CD4-positive, alpha-beta T cell (primary cell): ENCODE measurements at regions not wholly inside any gene's neighbourhood (a gene's known extent, or its start where the extent isn't known, plus 50 kb on each side); places are given as distances from the start of the nearest gene placed in this dataset.

ENCODE experiments used
- ATAC-seq: fragments of 200-7000 bp; cut with Tn5 transposase; one replicate; pipeline ENCODE4 v1.10.0; 2022; ENCODE audit warnings: mild to moderate bottlenecking; ENCODE audit not compliant: poor library complexity
- CTCF ChIA-PET: fragments of 350-600 bp; sonication (Branson Sonifier 250); formaldehyde crosslinking; loops from one replicate; lab custom pipeline; 2021; ENCODE audit warnings: antibody characterized with exemption, inconsistent platforms; lab: Charles Lee
- POLR2A ChIA-PET: fragments of 350-600 bp; sonication (Branson Sonifier 250); formaldehyde crosslinking; loops from one replicate; lab custom pipeline; 2021; ENCODE audit warnings: antibody characterized with exemption, inconsistent platforms; lab: Charles Lee
- DNase-seq, 14 experiments: peaks; one replicate each; pipeline ENCODE4 v3.0.0-alpha.2; 2013 to 2020; ENCODE audit warnings: mixed read lengths in 2 of 14
- H3K27ac ChIP-seq, 2 donors: one replicate each; pipeline versions ENCODE4 v1.5.1 to v1.7.0; 2013; ENCODE audit warnings: low read length in 2 of 2, low read depth in 1 of 2, mild to moderate bottlenecking in 1 of 2
- H3K27me3 ChIP-seq, 2 experiments: 1 replicate in 1 of 2; 2 replicates in 1 of 2; pipeline versions ENCODE4 v1.6.1 to v1.7.0; 2013; ENCODE audit warnings: low read length in 2 of 2, control low read depth in 1 of 2, mild to moderate bottlenecking in 1 of 2, moderate library complexity in 1 of 2; ENCODE audit not compliant: insufficient read depth in 2 of 2, control insufficient read depth in 1 of 2
- H3K36me3 ChIP-seq: one replicate; pipeline ENCODE4 v1.6.1; 2013; ENCODE audit warnings: low read length, control low read depth; ENCODE audit not compliant: insufficient read depth
- H3K4me1 ChIP-seq: one replicate; pipeline ENCODE4 v1.6.1; 2013; ENCODE audit warnings: low read length, control low read depth; ENCODE audit not compliant: insufficient read depth
- H3K4me3 ChIP-seq: one replicate; pipeline ENCODE4 v1.5.1; 2013; ENCODE audit warnings: mild to moderate bottlenecking, low read length, moderate library complexity
- H3K9me3 ChIP-seq, 2 experiments: 1 replicate in 1 of 2; 2 replicates in 1 of 2; pipeline versions ENCODE4 v1.6.1 to v1.7.0; 2013; ENCODE audit warnings: low read length in 2 of 2, mild to moderate bottlenecking in 2 of 2, control low read depth in 1 of 2, moderate library complexity in 1 of 2; ENCODE audit not compliant: control insufficient read depth in 1 of 2, insufficient read depth in 1 of 2
- H3K27ac Mint-ChIP-seq: one replicate; pipeline ENCODE4 v1.8.0; 2020; ENCODE audit warnings: mixed read lengths
- H3K27me3 Mint-ChIP-seq: one replicate; pipeline ENCODE4 v1.8.0; 2021; ENCODE audit warnings: mixed read lengths
- H3K36me3 Mint-ChIP-seq: one replicate; pipeline ENCODE4 v1.8.0; 2021; ENCODE audit warnings: low read depth, mixed read lengths
- H3K4me1 Mint-ChIP-seq: one replicate; pipeline ENCODE4 v1.8.0; 2021; ENCODE audit warnings: low read depth, mixed read lengths
- H3K4me3 Mint-ChIP-seq: one replicate; pipeline ENCODE4 v1.8.0; 2020; ENCODE audit warnings: mild to moderate bottlenecking, mixed read lengths
- H3K9me3 Mint-ChIP-seq: one replicate; pipeline ENCODE4 v1.8.0; 2020; ENCODE audit warnings: mixed read lengths
- intact Hi-C, 2 experiments: fragments of 100-400 bp; cut with DNase I in 1 of 2; cut with micrococcal nuclease in 1 of 2; formaldehyde crosslinking; loops; one replicate each; pipeline versions ENCODE4 v1.15.1 to v1.9.0; 2023 to 2025; cut with DNase I, micrococcal nuclease
- TF ChIP-seq, protein P1 (sequence below): fragments of 200-600 bp; IDR thresholded peaks from one replicate; pipeline ENCODE4 v1.8.0; 2022; ENCODE audit warnings: antibody characterized with exemption, mild to moderate bottlenecking

DNA sequence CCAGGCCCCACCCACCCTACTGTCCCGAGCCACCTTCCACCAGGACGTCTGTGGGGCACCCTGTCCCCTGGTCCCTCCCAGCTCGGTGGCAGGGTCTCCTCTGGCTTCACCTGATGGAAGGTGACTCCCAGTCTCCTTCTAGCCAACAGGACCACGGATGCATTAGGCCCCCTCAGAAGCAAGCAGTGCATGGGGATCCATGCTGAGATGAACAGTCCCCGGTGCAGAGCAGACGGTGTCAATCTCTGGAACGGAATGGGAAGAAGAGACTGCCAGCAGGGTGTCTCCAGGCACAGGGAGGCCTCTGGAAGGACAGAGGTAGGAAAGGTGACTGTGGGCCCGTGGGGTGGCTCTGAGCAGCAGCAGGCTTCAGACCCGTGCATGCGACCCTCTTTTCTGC, 65.2 kb upstream of the FZD7 start:
- intact Hi-C loops: no loop called here
- H3K9me3 Mint-ChIP-seq: no peaks in the 10 kb centered on the region
- no peak overlapping the region for H3K4me3 Mint-ChIP-seq
- no peaks in the 10 kb centered on the region for H3K4me1 Mint-ChIP-seq
- H3K27me3 ChIP-seq: no peaks in the 10 kb centered on the region
- H3K36me3 Mint-ChIP-seq: no peaks in the 10 kb centered on the region
- DNase-seq (no peak), ATAC-seq (no peak)
- H3K4me1 ChIP-seq: peaks cover 14% of the 10 kb centered on the region
- no peak overlapping the region for H3K27ac Mint-ChIP-seq
- no peak overlapping the region for H3K4me3 ChIP-seq
- POLR2A ChIA-PET: interaction anchor here (0.6 kb wide), 1 partner anchor 9 kb away, joined by 4 read pairs; no protein-coding TSS in a partner anchor
- no peaks in the 10 kb centered on the region for H3K27me3 Mint-ChIP-seq
- no peaks in the 10 kb centered on the region for H3K36me3 ChIP-seq
- H3K27ac ChIP-seq: no peak overlapping the region
- no peaks in the 10 kb centered on the region for H3K9me3 ChIP-seq
- CTCF ChIA-PET: no interaction called here
- TF ChIP-seq, protein P1, sequence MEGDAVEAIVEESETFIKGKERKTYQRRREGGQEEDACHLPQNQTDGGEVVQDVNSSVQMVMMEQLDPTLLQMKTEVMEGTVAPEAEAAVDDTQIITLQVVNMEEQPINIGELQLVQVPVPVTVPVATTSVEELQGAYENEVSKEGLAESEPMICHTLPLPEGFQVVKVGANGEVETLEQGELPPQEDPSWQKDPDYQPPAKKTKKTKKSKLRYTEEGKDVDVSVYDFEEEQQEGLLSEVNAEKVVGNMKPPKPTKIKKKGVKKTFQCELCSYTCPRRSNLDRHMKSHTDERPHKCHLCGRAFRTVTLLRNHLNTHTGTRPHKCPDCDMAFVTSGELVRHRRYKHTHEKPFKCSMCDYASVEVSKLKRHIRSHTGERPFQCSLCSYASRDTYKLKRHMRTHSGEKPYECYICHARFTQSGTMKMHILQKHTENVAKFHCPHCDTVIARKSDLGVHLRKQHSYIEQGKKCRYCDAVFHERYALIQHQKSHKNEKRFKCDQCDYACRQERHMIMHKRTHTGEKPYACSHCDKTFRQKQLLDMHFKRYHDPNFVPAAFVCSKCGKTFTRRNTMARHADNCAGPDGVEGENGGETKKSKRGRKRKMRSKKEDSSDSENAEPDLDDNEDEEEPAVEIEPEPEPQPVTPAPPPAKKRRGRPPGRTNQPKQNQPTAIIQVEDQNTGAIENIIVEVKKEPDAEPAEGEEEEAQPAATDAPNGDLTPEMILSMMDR: no peak

DNA sequence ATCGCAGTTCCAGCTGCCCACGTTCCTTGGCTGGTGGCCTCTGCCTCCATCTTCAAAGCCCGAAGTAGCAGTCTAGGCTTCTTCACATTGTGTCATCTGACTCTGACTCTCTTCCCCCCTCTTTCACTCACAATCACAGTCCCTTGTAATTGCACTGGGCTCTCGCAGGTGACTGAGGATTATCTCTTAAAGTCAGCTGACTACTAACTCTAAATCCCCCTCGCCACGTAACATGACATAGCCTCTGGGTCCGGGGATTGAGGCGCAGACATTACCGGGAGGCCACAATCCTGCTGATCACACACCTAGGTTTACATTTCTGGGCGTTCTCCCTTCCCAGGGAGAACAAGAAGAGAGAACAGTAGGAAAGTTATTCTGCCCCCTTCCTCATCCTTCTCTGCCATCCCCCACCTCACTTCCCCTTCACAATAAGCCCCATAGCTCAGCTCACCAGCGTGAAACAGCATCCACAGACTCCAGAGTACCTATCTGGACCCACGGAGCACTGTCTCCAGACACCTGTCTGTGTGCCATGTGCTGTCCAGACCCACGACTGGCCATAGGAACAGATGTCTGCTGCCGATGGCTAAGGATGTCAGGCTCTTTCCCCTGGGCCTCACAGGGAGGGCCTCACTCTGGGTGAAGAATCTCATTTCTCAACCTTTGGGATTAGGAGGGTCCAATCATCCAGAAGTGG, 64.3 kb upstream of the FZD7 start:
- H3K4me3 Mint-ChIP-seq: no peak overlapping the region
- H3K27ac Mint-ChIP-seq: no peak overlapping the region
- POLR2A ChIA-PET: no interaction called here

DNA sequence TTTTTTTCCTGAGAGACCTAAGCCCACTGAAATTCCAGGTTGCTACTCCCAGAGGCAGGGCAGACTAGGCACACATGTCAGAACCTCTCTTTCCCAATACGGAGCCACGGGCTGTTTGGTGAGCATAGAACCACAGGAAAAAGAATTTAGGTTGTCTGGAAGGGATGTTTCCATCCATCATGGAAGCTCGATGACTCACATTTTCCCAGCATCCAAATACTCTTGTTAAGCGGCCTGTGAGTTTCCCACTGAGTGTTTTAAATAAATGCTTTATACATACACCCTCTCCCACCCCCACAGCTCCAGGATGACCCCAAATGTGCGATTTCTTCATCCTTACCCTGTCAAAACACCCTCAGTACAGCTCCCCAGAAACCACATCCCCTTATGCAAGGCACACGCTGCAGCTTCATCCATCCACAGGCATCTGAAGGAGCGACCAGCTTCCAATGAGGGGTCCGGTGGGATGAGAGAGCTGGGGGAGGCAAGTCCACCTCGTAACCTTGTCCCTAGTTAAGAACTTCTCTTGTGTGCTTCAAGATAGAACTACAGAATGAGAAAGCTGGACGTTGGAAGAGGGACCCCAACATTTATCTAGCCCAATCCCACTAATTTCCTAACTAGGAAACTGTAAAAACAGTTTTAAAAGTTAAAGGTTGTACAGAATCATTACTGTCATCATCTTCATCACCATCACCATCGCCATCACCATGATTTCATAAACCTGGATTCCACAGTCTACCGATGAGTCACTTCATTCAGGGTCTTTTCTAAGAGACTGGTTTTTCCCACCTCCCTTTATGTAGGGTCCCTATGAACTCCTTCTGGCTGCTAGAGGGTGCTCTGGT, 63.5 kb upstream of the FZD7 start:
- Mint-ChIP-seq H3K4me1 (no peaks in the 10 kb centered on the region), H3K36me3 (no peaks in the 10 kb centered on the region), H3K27me3 (no peaks in the 10 kb centered on the region), H3K27ac (no peak overlapping the region), H3K9me3 (no peaks in the 10 kb centered on the region), H3K4me3 (no peak overlapping the region)
- ChIA-PET POLR2A (no interaction called here), CTCF (no interaction called here)
- no peak for DNase-seq
- Histone ChIP-seq H3K9me3 (no peaks in the 10 kb centered on the region), H3K4me3 (no peak overlapping the region), H3K27me3 (no peaks in the 10 kb centered on the region), H3K36me3 (no peaks in the 10 kb centered on the region), H3K27ac (no peak overlapping the region), H3K4me1 (peaks cover 3% of the 10 kb centered on the region)
- no peak for ATAC-seq
- TF ChIP-seq, protein P1: no peak
- intact Hi-C loops: no loop called here

More for the DNA sequence above, 64.3 kb upstream of the FZD7 start:
- Histone ChIP-seq H3K27me3 (no peaks in the 10 kb centered on the region), H3K27ac (no peak overlapping the region), H3K36me3 (no peaks in the 10 kb centered on the region), H3K4me3 (no peak overlapping the region), H3K9me3 (no peaks in the 10 kb centered on the region), H3K4me1 (peaks cover 11% of the 10 kb centered on the region)
- ATAC-seq (no peak), DNase-seq (no peak)
- intact Hi-C loops: no loop called here
- H3K4me1 Mint-ChIP-seq: no peaks in the 10 kb centered on the region
- no peaks in the 10 kb centered on the region for H3K36me3 Mint-ChIP-seq
- CTCF ChIA-PET: no interaction called here
- TF ChIP-seq, protein P1: no peak
- H3K9me3 Mint-ChIP-seq: no peaks in the 10 kb centered on the region
- H3K27me3 Mint-ChIP-seq: no peaks in the 10 kb centered on the region
